ENCODE measurements at regions not wholly inside any gene's neighbourhood (a gene's known extent, or its start where the extent isn't known, plus 50 kb on each side); places are given as distances from the start of the nearest gene placed in this dataset.

- no peak overlapping the region for H3K4me3 ChIP-seq
- TF ChIP-seq CTCF (IDR thresholded peaks at IDR 0.05), result no peak
- no peak for DNase-seq
- H3K9me3 ChIP-seq, result no peaks in the 10 kb centered on the region
- H3K27me3 ChIP-seq, result no peaks in the 10 kb centered on the region
- ATAC-seq, result peak in 4 of 8 donors; percentile 5 to 77 (median 22)
- intact Hi-C loops (cut with DNase I), result loop anchor here in 2 of 10 donors (5.0 to 10.0 kb wide), 2 partner anchors 327 to 330 kb away; no protein-coding TSS in a partner anchor
- 25 to 39% methylated on average over 2 of the region's 2 CpGs for WGBS, 2 donors
- H3K27ac ChIP-seq, result peak overlapping the region in 1 of 10 donors; percentile 6
- H3K36me3 ChIP-seq, result no peaks in the 10 kb centered on the region
- H3K4me1 ChIP-seq, result peaks cover 0 to 45% (median 23%) of the 10 kb centered on the region in 9 donors
Observed at GRCh38 chr6:150744522-150745260, 120.8 kb upstream of the MTHFD1L start.

- Histone ChIP-seq H3K36me3 (no peaks in the 10 kb centered on the region), H3K27me3 (no peaks in the 10 kb centered on the region), H3K4me3 (no peak overlapping the region), H3K27ac (peak overlapping the region in 2 of 10 donors; percentile 22 to 48), H3K9me3 (no peaks in the 10 kb centered on the region), H3K4me1 (peaks cover 0 to 37% (median 23%) of the 10 kb centered on the region in 9 donors)
- 25 to 52% methylated on average over 7 of the region's 7 CpGs for WGBS, 2 donors
- peak; percentile 32 to 68 for DNase-seq
- intact Hi-C loops (cut with DNase I), result loop anchor here in 1 of 10 donors (10.0 kb wide), 1 partner anchor 331 kb away; no protein-coding TSS in a partner anchor
- no peak for TF ChIP-seq CTCF (IDR thresholded peaks at IDR 0.05)
- peak; percentile 54 to 93 (median 82) for ATAC-seq
Observed at GRCh38 chr6:150745896-150746295, 119.6 kb upstream of the MTHFD1L start.

GRCh38 chr6:150747155-150747554 lies 118.3 kb upstream of the MTHFD1L start:
- Histone ChIP-seq H3K4me3 (no peak overlapping the region), H3K27me3 (no peaks in the 10 kb centered on the region), H3K4me1 (peaks cover 0 to 37% (median 23%) of the 10 kb centered on the region in 9 donors), H3K36me3 (peaks cover 0 to 10% (median 0%) of the 10 kb centered on the region in 9 donors), H3K9me3 (no peaks in the 10 kb centered on the region), H3K27ac (no peak overlapping the region)
- intact Hi-C loops (cut with DNase I), result loop anchor here in 1 of 10 donors (10.0 kb wide), 1 partner anchor 332 kb away; no protein-coding TSS in a partner anchor
- DNase-seq, result no peak
- ATAC-seq, result no peak
- WGBS, 2 donors, result 85 to 89% methylated on average over 4 of the region's 4 CpGs
- TF ChIP-seq CTCF (IDR thresholded peaks at IDR 0.05), result no peak

- ATAC-seq, result no peak
- intact Hi-C loops (cut with DNase I), result loop anchor here in 1 of 10 donors (10.0 kb wide), 1 partner anchor 334 kb away; no protein-coding TSS in a partner anchor
- Histone ChIP-seq H3K36me3 (peaks cover 0 to 14% (median 0%) of the 10 kb centered on the region in 9 donors), H3K4me1 (peaks cover 0 to 44% (median 27%) of the 10 kb centered on the region in 9 donors), H3K4me3 (no peak overlapping the region), H3K27ac (no peak overlapping the region), H3K9me3 (no peaks in the 10 kb centered on the region), H3K27me3 (no peaks in the 10 kb centered on the region)
- WGBS, 2 donors, result 85% methylated on average over 8 of the region's 8 CpGs
- DNase-seq, result no peak
- TF ChIP-seq CTCF (IDR thresholded peaks at IDR 0.05), result no peak
Observed at GRCh38 chr6:150749091-150749670, 116.3 kb upstream of the MTHFD1L start.

All from heart right ventricle (tissue), 16 donors.